ENCODE measurements at regions not wholly inside any gene's neighbourhood (a gene's known extent, or its start where the extent isn't known, plus 50 kb on each side); places are given as distances from the start of the nearest gene placed in this dataset.

GRCh38 chr16:6576113-6576512 lies 756.5 kb upstream of the RBFOX1 start:
- H3K27me3 ChIP-seq, result no peaks in the 10 kb centered on the region
- DNase-seq, result no peak
- no peak overlapping the region for H3K4me3 ChIP-seq
- no peaks in the 10 kb centered on the region for H3K36me3 ChIP-seq (ENCODE audit: low read depth, missing control alignments)
- 62 to 74% methylated on average over 10 of the region's 10 CpGs for WGBS, 2 donors
- no peak overlapping the region for H3K27ac ChIP-seq
- no peaks in the 10 kb centered on the region for H3K9me3 ChIP-seq
- intact Hi-C loops (cut with DNase I; ENCODE audit: low total_unique reads), result no loop called here
- H3K4me1 ChIP-seq, result no peaks in the 10 kb centered on the region
- no peak for TF ChIP-seq POLR2A (IDR thresholded peaks at IDR 0.05)
- TF ChIP-seq CTCF (IDR thresholded peaks at IDR 0.05), result no peak

- Histone ChIP-seq H3K36me3 (ENCODE audit: low read depth, missing control alignments) (no peaks in the 10 kb centered on the region), H3K9me3 (no peaks in the 10 kb centered on the region), H3K4me1 (no peaks in the 10 kb centered on the region), H3K27me3 (no peaks in the 10 kb centered on the region), H3K4me3 (peak overlapping the region in 1 of 2 donors; percentile 4), H3K27ac (no peak overlapping the region)
- DNase-seq, result no peak
- TF ChIP-seq CTCF (IDR thresholded peaks at IDR 0.05) (no peak), POLR2A (IDR thresholded peaks at IDR 0.05) (no peak)
- 63 to 80% methylated on average over 16 of the region's 16 CpGs for WGBS, 2 donors
- intact Hi-C loops (cut with DNase I; ENCODE audit: low total_unique reads), result no loop called here
Measured at GRCh38 chr16:6574146-6574545, 758.5 kb upstream of the RBFOX1 start.

- no peaks in the 10 kb centered on the region for H3K36me3 ChIP-seq (ENCODE audit: low read depth, missing control alignments)
- DNase-seq, result no peak
- H3K4me1 ChIP-seq, result no peaks in the 10 kb centered on the region
- no peaks in the 10 kb centered on the region for H3K9me3 ChIP-seq
- WGBS, 2 donors, result 13 to 18% methylated on average over 11 to 22 of the region's 22 CpGs
- intact Hi-C loops (cut with DNase I; ENCODE audit: low total_unique reads), result no loop called here
- H3K4me3 ChIP-seq, result no peak overlapping the region
- H3K27me3 ChIP-seq, result no peaks in the 10 kb centered on the region
- TF ChIP-seq POLR2A (IDR thresholded peaks at IDR 0.05) (no peak), CTCF (IDR thresholded peaks at IDR 0.05) (no peak)
- H3K27ac ChIP-seq, result no peak overlapping the region
Measured at GRCh38 chr16:6573577-6573976, 759.1 kb upstream of the RBFOX1 start.

- H3K4me3 ChIP-seq, result no peak overlapping the region
Measured at GRCh38 chr16:6571044-6571443, 761.6 kb upstream of the RBFOX1 start.

More at GRCh38 chr16:6571044-6571443, 761.6 kb upstream of the RBFOX1 start:
- Histone ChIP-seq H3K27ac (no peak overlapping the region), H3K9me3 (no peaks in the 10 kb centered on the region), H3K36me3 (ENCODE audit: low read depth, missing control alignments) (no peaks in the 10 kb centered on the region), H3K27me3 (no peaks in the 10 kb centered on the region), H3K4me1 (no peaks in the 10 kb centered on the region)
- no peak for DNase-seq
- 55 to 66% methylated on average over 5 of the region's 5 CpGs for WGBS, 2 donors
- intact Hi-C loops (cut with DNase I; ENCODE audit: low total_unique reads), result no loop called here
- no peak for TF ChIP-seq POLR2A (IDR thresholded peaks at IDR 0.05)
- no peak for TF ChIP-seq CTCF (IDR thresholded peaks at IDR 0.05)
